Adrenal gland (tissue), 9 donors: ENCODE measurements at regions not wholly inside any gene's neighbourhood (a gene's known extent, or its start where the extent isn't known, plus 50 kb on each side); places are given as distances from the start of the nearest gene placed in this dataset.

Experiments used
- DNase-seq, 7 donors: peaks; one replicate each; pipeline ENCODE4 v3.0.0-alpha.2; 2019 to 2020
- H3K27ac ChIP-seq, 5 donors: fragments of 200-600 bp; sonication (generic) in 4 of 5; 1 replicate in 3 of 5; 2 replicates in 2 of 5; pipeline versions ENCODE4 v1.5.1 to v1.8.0; 2016 to 2020; ENCODE audit warnings: mild to moderate bottlenecking in 1 of 5
- H3K27me3 ChIP-seq: fragments of 200-600 bp; 2 replicates; pipeline ENCODE4 v1.8.0; 2021
- H3K36me3 ChIP-seq, 2 donors: fragments of 200-600 bp; replicated peaks in 1 of 2; 1 replicate in 1 of 2; 2 replicates in 1 of 2; pipeline versions ENCODE4 v1.5.1 to v1.8.0; 2018 to 2022
- H3K4me1 ChIP-seq, 2 donors: fragments of 200-600 bp; replicated peaks in 1 of 2; 1 replicate in 1 of 2; 2 replicates in 1 of 2; pipeline versions ENCODE4 v1.5.1 to v1.8.0; 2018 to 2021
- H3K4me3 ChIP-seq, 4 donors: fragments of 200-600 bp; sonication (generic) in 3 of 4; one replicate each; pipeline ENCODE4 v1.5.1; 2016 to 2018
- H3K9me3 ChIP-seq, 3 donors: fragments of 200-600 bp; sonication (generic) in 1 of 3; replicated peaks in 1 of 3; 1 replicate in 2 of 3; 2 replicates in 1 of 3; pipeline versions ENCODE4 v1.5.1 to v1.8.0; 2016 to 2021
- CTCF ChIP-seq, 6 experiments: fragments of 450-650 bp in 4 of 6; fragments of 200-600 bp in 2 of 6; sonication (generic) in 1 of 6; IDR thresholded peaks; 1 replicate in 5 of 6; 2 replicates in 1 of 6; pipeline versions ENCODE4 v1.5.1 to v1.8.0; 2016 to 2021; ENCODE audit warnings: antibody characterized with exemption in 6 of 6, mild to moderate bottlenecking in 2 of 6, moderate library complexity in 1 of 6
- POLR2A ChIP-seq, 2 donors: fragments of 450-650 bp; IDR thresholded peaks; one replicate each; pipeline ENCODE4 v1.6.1; 2017; ENCODE audit warnings: antibody characterized with exemption in 2 of 2, mild to moderate bottlenecking in 2 of 2, moderate library complexity in 1 of 2
- WGBS, 4 donors: extraction: QIAGEN DNeasy Blood & Tissue Kit in 2 of 4; methylation state at CpG; one replicate each; pipeline versions ENCODE4 v1.1.5 to v1.1.7; 2013 to 2017; 5-methylcytosine and 5-hydroxymethylcytosine counted together
- intact Hi-C, 2 donors: fragments of 100-400 bp; cut with DNase I; formaldehyde crosslinking; loops; one replicate each; pipeline versions ENCODE4 v1.14.1 to v1.15.0; 2022 to 2023
- donor health status: healthy with polysubstance abuse.
- donor health status: Bipolar disorder and iron deficiency.
- donor health status: DM: yes; HTN: yes; CAD: no.
- donor health status: DM: no; HTN: no; CAD: no.
- donor health status: DM: no; HTN: no; CAD: no.

- Histone ChIP-seq H3K4me1 (no peaks in the 10 kb centered on the region), H3K27me3 (no peaks in the 10 kb centered on the region), H3K36me3 (no peaks in the 10 kb centered on the region), H3K27ac (no peak overlapping the region), H3K4me3 (no peak overlapping the region), H3K9me3 (no peaks in the 10 kb centered on the region)
- TF ChIP-seq POLR2A (IDR thresholded peaks at IDR 0.05) (no peak), CTCF (IDR thresholded peaks at IDR 0.05) (no peak)
- intact Hi-C loops, result no loop called here
- no peak for DNase-seq
- WGBS, 4 donors, result 50 to 93% (median 88%) methylated on average over 1 of the region's 1 CpG
Observed at GRCh38 chr10:83357004-83357403, 782.3 kb upstream of the GHITM start.

GRCh38 chr10:83357627-83358026, 781.7 kb upstream of the GHITM start:
- no peaks in the 10 kb centered on the region for H3K36me3 ChIP-seq
- H3K4me1 ChIP-seq, result no peaks in the 10 kb centered on the region
- intact Hi-C loops, result no loop called here
- H3K4me3 ChIP-seq, result no peak overlapping the region
- H3K27ac ChIP-seq, result no peak overlapping the region
- no peaks in the 10 kb centered on the region for H3K9me3 ChIP-seq
- DNase-seq, result no peak
- no peaks in the 10 kb centered on the region for H3K27me3 ChIP-seq
- TF ChIP-seq POLR2A (IDR thresholded peaks at IDR 0.05), result no peak
- TF ChIP-seq CTCF (IDR thresholded peaks at IDR 0.05), result no peak

- no peaks in the 10 kb centered on the region for H3K9me3 ChIP-seq
- TF ChIP-seq CTCF (IDR thresholded peaks at IDR 0.05) (no peak), POLR2A (IDR thresholded peaks at IDR 0.05) (no peak)
- no peaks in the 10 kb centered on the region for H3K36me3 ChIP-seq
- 83 to 89% (median 86%) methylated on average over 5 to 6 of the region's 6 CpGs for WGBS, 4 donors
- DNase-seq, result no peak
- H3K27ac ChIP-seq, result no peak overlapping the region
- no peak overlapping the region for H3K4me3 ChIP-seq
- intact Hi-C loops, result no loop called here
- no peaks in the 10 kb centered on the region for H3K27me3 ChIP-seq
- H3K4me1 ChIP-seq, result no peaks in the 10 kb centered on the region
Observed at GRCh38 chr10:83367036-83367435, 772.3 kb upstream of the GHITM start.

- no peaks in the 10 kb centered on the region for H3K4me1 ChIP-seq
- no peak overlapping the region for H3K27ac ChIP-seq
- H3K36me3 ChIP-seq, result no peaks in the 10 kb centered on the region
- WGBS, 4 donors, result 70 to 81% (median 76%) methylated on average over 4 of the region's 4 CpGs
- TF ChIP-seq CTCF (IDR thresholded peaks at IDR 0.05) (no peak), POLR2A (IDR thresholded peaks at IDR 0.05) (no peak)
- intact Hi-C loops, result no loop called here
- no peak overlapping the region for H3K4me3 ChIP-seq
- H3K9me3 ChIP-seq, result no peaks in the 10 kb centered on the region
- no peak for DNase-seq
- H3K27me3 ChIP-seq, result no peaks in the 10 kb centered on the region
Observed at GRCh38 chr10:83371696-83372490, 767.4 kb upstream of the GHITM start.
